Glutamatergic neuron (in vitro differentiated cells): ENCODE measurements at regions not wholly inside any gene's neighbourhood (a gene's known extent, or its start where the extent isn't known, plus 50 kb on each side); places are given as distances from the start of the nearest gene placed in this dataset.

Experiments
- DNase-seq: peaks from one replicate; pipeline ENCODE4 v3.0.0; 2022
- H3K27ac Mint-ChIP-seq: one replicate; pipeline ENCODE4 v1.8.0; 2020; ENCODE audit warnings: mild to moderate bottlenecking, mixed read lengths, inconsistent platforms; ENCODE audit not compliant: unreplicated experiment
- H3K27me3 Mint-ChIP-seq: one replicate; pipeline ENCODE4 v1.8.0; 2020; ENCODE audit warnings: mild to moderate bottlenecking, moderate library complexity, mixed read lengths, inconsistent platforms; ENCODE audit not compliant: unreplicated experiment
- H3K36me3 Mint-ChIP-seq: one replicate; pipeline ENCODE4 v1.8.0; 2020; ENCODE audit warnings: mild to moderate bottlenecking, mixed read lengths, inconsistent platforms; ENCODE audit not compliant: unreplicated experiment
- H3K4me1 Mint-ChIP-seq: one replicate; pipeline ENCODE4 v1.8.0; 2020; ENCODE audit warnings: mild to moderate bottlenecking, low read depth, mixed read lengths, inconsistent platforms; ENCODE audit not compliant: unreplicated experiment
- H3K4me3 Mint-ChIP-seq: one replicate; pipeline ENCODE4 v1.8.0; 2020; ENCODE audit warnings: mild to moderate bottlenecking, mixed read lengths, inconsistent platforms; ENCODE audit not compliant: unreplicated experiment
- H3K9me3 Mint-ChIP-seq: one replicate; pipeline ENCODE4 v1.8.0; 2020; ENCODE audit warnings: mild to moderate bottlenecking, moderate library complexity, mixed read lengths, inconsistent platforms; ENCODE audit not compliant: unreplicated experiment
- CTCF ChIP-seq: fragments of 200-600 bp; sonication (generic); IDR thresholded peaks from one replicate; pipeline ENCODE4 v1.5.0; 2021; ENCODE audit not compliant: partially characterized antibody, unreplicated experiment

DNA sequence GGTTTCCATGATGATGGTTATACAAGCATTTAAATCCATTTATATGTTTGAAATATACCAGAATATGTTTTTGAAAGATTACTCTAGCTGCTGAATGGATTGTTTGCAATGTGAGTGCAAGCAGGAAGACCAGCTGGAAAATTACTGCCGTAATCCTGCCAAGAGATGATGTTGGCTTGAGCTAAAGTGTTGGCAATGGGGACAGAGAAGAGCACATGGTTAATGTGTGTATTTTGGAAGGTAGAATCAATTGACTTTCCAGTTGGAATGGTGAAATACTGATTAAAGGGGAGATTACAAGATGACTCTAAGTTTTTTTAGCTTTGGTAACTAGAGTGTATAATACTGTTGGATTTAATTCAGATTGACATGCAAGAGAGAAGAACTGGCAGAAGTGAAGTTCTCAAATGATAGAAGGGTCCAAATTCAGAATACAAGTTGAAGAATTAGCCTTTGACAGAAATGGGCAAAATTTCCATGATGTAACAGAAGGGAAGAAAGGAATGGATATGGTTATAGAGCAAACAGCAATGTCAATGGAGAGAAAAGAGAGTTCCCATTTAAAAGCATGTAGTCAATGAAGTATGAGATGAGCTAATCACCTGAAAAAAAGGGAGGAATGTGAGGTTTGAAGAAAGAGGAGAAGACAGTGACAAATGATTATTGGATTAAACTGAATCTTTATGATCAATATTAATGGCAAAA, 422.0 kb downstream of the CDC14C start:
- Mint-ChIP-seq H3K4me3 (no peak overlapping the region), H3K9me3 (no peaks in the 10 kb centered on the region), H3K27ac (no peak overlapping the region), H3K27me3 (no peaks in the 10 kb centered on the region), H3K4me1 (no peaks in the 10 kb centered on the region), H3K36me3 (no peaks in the 10 kb centered on the region)
- TF ChIP-seq CTCF, result no peak
- DNase-seq, result no peak

- Mint-ChIP-seq H3K27me3 (no peaks in the 10 kb centered on the region), H3K27ac (no peak overlapping the region), H3K36me3 (no peaks in the 10 kb centered on the region), H3K9me3 (peaks cover 1% of the 10 kb centered on the region), H3K4me3 (no peak overlapping the region), H3K4me1 (peaks cover 8% of the 10 kb centered on the region)
- DNase-seq, result no peak
- no peak for TF ChIP-seq CTCF
Observed at GRCh38 chr7:49367072-49367471, 406.4 kb upstream of the VWC2 start.

DNA sequence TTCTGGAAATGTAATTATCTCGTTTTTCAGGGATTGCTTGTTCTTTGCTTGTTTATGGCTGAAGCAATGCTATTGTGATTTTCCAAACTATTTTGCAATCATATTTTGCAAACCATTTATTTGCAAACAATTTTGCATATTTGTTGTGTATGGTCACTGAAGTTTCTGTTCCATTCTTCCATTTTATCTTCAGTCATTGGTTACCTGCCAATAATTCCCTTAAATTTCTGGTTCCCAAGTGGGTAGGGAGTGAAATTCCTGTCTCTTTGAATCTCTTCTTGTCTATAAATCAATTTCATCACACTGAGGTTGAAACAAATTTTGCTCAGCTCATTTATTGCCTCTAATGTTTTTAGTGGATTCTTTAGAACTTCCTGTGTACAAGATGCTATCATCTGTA, 401.7 kb upstream of the VWC2 start:
- Mint-ChIP-seq H3K4me1 (peaks cover 24% of the 10 kb centered on the region), H3K27ac (no peak overlapping the region), H3K4me3 (no peak overlapping the region)

DNA sequence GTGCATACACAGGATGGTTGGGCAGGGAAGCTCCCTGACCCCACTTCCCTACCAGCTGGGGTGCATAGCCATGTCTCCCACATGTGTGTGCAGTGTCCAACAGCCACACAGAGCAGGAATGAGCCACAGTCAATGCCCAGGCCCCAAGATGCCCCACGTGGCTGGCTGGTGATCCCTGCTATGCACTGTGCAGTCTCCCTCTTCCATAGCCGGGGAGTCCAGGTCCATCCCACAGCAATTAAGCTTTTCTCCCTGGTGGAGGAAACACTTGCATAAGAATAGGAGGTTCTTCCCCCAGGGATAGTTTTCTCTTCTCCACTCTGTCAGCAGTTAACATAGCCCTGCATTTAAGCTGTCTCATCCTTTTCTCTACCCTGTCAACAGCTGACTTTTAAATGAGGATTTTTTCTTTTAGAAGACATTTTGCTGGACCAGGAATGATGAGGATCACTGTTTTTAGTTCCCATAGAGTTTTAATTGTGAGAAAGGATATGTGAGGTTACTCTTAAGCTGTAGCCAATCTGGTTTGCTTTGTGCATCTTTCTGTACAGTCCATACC, 396.5 kb upstream of the VWC2 start:
- H3K4me1 Mint-ChIP-seq, result peaks cover 22% of the 10 kb centered on the region
- no peaks in the 10 kb centered on the region for H3K27me3 Mint-ChIP-seq

More for the DNA sequence above, 401.7 kb upstream of the VWC2 start:
- H3K27me3 Mint-ChIP-seq, result no peaks in the 10 kb centered on the region
- DNase-seq, result no peak
- peaks cover 1% of the 10 kb centered on the region for H3K9me3 Mint-ChIP-seq
- TF ChIP-seq CTCF, result no peak
- no peaks in the 10 kb centered on the region for H3K36me3 Mint-ChIP-seq

More for the DNA sequence above, 396.5 kb upstream of the VWC2 start:
- no peak for DNase-seq
- Mint-ChIP-seq H3K9me3 (peaks cover 5% of the 10 kb centered on the region), H3K27ac (peak overlapping the region; percentile 75), H3K36me3 (no peaks in the 10 kb centered on the region), H3K4me3 (no peak overlapping the region)
- TF ChIP-seq CTCF, result no peak
